HG03378 (cell line): ENCODE measurements at regions not wholly inside any gene's neighbourhood (a gene's known extent, or its start where the extent isn't known, plus 50 kb on each side); places are given as distances from the start of the nearest gene placed in this dataset.
"Not testable (repeated sequence)": the region's sequence is repeated elsewhere in the genome, so short reads cannot be mapped to it uniquely, and the experiment has no call there.

Experiments used
- ATAC-seq: cut with Tn5 transposase; IDR thresholded peaks from one replicate; pipeline ENCODE4 v1.9.1; 2021; ENCODE audit warnings: mild to moderate bottlenecking, moderate library complexity; ENCODE audit not compliant: unreplicated experiment

GRCh38 chr2:87685558-87685957, 62.3 kb upstream of the PLGLB2 start:
- not testable (repeated sequence) for ATAC-seq

DNA sequence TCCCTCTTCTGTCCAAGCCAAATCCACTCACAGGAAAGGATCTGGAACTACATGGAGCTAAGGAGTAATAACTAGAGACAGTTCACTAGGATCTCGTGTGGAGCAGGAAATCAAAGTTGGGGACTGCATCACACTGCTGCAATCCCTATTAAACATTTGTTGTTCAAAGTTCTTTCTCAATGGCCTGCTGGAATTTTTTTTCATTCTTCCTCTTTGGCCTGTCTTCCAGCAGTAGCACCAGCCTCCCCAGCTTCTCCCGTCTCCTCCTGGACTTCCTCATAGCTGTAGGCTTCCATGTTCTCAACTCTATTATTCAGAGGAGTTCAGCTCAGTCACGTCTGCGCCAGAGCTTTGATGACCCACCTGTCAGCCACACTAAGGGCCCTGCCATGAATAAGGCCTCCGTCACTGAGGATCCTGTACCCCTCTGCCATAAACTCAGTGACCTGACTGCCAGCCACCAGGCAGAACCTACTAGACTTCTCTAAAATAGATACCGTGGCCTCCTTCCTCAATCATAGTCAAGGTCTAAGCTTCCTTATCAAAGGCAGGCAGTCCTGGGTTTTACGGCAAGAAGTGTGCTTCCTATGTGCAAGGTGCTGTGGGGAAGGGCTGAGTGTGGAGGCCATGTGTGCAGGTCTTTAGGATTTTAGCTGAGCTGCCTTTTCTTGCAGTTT, 60.9 kb upstream of the PLGLB2 start:
- ATAC-seq = not testable (repeated sequence)

DNA sequence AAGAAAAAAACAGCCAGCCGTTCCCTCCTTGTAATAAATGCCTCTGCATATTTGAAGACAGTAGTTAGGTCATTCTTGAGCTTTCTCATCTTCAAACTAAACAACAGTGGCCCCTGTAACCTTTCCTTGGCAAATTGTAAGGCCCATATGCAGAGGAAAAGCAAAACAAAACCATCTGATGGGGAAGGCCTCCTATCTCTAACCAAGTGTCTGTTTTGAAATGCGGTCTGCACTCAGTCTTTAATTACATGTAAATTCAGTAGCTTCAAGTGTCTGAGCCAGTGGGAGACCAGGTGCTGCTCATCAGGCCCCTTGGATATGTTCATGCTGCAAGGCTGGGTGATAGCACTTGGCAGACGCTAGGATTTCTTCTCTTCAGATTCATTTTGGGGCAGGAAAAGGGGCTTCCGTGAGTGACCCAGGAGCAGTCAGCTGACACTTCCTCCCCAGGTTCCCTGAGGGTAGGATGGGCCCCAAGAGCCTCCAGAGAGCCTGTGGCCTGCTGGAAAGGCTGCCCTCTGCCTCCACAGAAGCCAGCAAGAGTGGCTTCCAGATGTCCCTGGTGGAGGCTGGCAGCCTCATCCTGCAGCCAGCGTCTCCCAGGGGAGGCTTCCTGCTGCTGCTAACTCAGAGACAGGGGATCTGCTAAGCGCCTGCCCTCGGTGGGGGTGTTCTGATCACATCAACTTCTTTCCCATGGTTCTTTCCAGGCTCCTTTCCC, 60.2 kb upstream of the PLGLB2 start:
- ATAC-seq = not testable (repeated sequence)

- not testable (repeated sequence) for ATAC-seq
Observed at GRCh38 chr2:87691899-87692592, 55.8 kb upstream of the PLGLB2 start.

GRCh38 chr2:87692914-87693313, 55.0 kb upstream of the PLGLB2 start:
- ATAC-seq = not testable (repeated sequence)

- not testable (repeated sequence) for ATAC-seq
Observed at GRCh38 chr2:87693882-87694281, 54.0 kb upstream of the PLGLB2 start.

DNA sequence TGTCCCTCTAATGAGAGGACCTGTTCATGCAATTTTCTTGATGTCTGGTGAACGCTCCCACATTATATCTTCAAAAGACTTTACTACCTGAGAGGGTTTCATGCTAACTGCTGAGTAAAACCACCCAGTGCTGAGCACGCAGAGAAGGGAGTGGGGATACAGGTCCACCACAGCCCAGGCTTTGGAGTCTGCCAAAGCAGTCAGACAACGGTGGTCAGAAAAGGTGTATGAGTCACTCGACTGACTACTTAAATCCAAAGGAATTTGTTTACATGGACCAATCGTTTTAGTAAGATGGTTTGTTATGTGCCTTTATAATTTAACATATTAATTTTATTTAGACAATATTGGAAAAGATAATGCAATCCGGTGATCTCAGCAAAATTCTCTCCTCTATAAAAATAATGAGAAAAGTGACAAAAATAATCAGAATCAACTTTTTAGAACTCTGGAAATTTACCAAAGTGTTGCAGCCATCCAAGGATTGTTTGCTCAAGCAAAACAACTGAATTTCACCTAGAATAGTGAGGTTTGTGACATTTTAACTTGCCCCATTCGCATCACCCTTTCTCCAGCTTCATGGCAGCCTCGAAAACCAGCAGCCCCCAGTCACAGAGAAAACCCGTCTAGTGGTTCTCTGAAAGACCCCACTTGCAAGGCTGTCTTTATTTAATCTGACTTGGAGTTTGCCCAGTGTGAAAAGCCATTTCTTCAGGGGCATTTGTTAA, 52.1 kb upstream of the PLGLB2 start:
- not testable (repeated sequence) for ATAC-seq
